HG03066 (cell line): ENCODE measurements at regions not wholly inside any gene's neighbourhood (a gene's known extent, or its start where the extent isn't known, plus 50 kb on each side); places are given as distances from the start of the nearest gene placed in this dataset.

Experiments used
- ATAC-seq: cut with Tn5 transposase; IDR thresholded peaks from one replicate; pipeline ENCODE4 v1.9.1; 2021; ENCODE audit warnings: low read depth; ENCODE audit not compliant: unreplicated experiment

DNA sequence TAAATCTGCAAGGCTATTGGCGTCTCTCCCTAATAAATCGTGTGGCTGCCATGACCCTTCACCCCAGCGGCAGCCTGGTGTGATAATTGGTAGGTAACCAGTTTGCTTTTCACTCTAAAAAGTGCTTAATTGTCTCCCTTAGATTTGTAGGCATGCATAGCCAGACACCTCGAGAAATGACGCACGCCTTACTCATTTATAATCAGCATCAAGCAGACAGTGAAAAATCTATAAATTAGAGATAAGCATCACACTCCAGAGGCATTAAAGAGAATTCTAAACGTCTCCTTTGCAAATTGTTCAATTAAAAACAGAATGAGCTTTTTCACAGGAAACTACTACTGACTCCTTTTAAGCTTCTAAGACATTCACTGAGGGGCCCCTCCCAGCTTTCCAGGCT is 110.2 kb upstream of the RPS6KA2 start:
- ATAC-seq: no peak

DNA sequence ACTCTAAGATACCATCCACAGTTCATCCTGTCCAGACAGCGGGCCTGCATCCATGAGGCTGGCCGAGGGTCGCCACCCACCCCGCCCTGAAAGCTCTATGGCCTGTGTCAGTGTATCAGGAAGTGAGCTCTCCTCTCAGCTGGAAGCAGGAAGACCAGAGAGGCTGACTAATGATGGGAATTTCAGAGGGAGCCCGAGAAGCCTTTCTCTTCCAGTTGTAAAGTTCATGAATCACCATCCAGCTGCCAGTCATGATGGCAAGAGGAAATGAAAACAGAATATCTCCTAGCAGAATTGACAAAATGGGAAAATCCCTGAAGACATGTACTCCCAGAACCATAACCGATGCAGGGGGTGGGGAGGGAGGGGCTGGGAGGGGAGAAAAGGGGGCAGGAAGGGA is 109.6 kb upstream of the RPS6KA2 start:
- no peak for ATAC-seq

DNA sequence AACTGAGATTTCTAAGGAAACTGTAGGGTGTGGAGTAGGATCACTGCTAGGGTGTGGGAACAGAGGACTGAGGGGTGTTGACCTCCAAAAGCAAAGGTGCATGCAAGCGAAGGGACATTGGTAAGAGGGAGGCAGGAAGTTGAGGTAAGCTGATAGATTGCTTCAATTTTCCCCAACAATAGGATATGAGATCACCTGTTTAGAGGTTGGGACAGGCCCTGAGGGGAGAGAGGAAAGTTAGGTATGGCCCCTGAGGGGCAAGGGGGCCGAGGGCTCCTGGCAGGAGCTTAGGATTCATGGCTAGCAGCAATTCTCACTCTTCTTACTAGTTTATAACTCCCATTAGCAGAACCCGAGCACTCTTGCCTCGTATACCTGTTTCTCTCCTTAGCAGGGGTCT is 106.8 kb upstream of the RPS6KA2 start:
- ATAC-seq: no peak

DNA sequence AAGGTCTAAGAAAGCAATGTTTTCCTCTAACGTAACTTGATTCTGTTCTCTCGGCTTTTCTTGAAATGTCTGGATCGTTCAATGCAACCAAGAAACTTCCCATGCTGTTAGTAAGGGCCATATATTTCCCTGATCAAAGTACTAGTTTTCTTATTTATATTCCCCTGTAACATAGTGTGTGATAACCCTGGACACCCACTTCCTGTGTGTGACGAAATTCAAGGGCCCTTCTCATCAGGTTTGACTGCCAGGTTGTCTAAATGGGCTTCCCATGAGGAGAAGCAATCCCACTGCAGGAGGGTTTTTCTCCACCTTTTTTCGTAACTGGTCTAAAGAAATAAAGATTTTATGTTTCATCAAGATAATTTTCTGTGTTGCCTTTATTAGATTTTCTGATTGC is 102.6 kb upstream of the RPS6KA2 start:
- no peak for ATAC-seq

DNA sequence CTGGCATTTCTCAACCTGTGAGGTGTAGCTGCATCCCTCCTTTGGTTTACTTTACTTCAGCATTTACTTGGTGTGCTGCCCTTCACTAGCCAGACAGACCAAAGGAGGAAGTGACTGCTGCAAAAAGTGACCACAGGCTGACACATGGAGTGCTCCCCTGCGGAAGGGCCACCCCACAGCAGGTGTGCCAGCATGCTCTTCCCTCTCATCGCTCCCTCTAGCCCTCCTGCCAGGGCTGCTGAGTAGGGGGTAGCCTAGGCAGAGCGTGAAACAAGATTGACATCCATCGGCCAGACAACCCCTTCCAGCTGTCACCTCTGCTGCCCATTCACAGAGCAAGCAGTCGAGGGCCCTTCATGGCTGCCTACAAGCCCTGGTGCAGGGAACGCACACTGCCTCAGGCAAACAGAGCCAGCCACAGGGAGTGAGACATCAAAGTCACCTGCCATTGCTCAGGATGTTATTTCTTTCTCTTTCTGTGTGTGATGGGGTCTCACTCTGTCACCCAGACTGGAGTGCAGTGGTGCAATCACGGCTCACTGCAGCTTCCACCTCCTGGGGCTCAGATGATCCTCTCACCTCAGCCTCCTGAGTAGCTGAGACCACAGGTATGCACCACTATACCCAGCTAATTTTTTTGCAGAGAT is 102.0 kb upstream of the RPS6KA2 start:
- no peak for ATAC-seq

DNA sequence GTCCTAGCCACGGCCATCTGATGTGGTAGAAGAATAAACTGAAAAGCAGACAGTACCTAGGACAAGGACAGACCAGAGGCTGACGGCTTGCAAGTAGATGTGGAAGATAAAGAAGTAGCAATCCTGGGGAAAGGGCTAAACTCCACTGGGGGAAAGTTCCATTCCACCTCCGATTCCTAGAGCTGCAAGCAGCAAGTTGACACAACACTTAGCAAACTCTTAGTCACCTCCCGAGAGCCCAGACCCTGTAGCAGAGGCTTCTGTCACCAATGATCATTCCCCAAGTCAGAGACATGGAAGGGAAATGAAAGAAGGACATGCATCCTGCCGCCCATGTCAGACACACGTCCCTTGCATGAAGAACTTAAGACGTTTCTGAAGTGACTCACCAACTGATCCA is 99.2 kb upstream of the RPS6KA2 start:
- no peak for ATAC-seq

DNA sequence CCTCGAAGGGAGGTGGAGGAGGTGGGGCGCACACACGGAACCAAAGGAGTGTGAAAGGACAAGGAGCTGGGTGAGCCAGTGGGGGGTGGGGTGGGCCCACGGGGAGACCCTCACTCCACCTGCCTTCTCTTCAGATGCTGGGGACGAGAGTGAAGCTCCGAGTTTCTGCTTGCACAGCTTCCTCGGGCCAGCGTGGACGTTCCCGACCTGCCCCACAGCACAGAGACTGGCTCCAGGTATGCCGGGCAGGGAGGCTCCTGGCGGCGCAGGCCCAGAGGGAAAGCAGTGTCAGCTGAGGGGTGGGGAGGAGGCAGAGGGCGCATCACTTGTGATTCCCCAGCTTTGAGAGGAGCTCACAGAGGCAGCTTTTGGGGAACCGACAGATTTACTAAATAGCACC is 98.5 kb upstream of the RPS6KA2 start:
- no peak for ATAC-seq

DNA sequence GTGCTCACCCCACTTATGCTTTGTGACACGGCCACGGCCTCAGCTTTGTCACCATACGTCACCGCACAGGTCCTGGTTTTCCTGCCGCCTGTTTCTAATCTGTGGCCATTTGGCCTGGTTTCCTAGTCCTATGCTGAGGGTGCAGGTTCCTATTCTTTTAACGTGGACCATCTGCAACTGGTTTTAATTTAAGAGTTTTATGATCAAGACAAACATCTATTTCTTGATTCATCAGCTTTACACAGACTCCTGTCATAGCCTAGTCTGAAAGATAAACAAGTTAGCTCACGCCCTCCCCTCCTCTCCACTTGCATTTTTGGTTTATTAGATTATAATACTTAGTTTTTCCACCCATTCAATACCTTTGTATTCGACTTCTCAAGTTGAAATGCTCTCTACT is 97.5 kb upstream of the RPS6KA2 start:
- ATAC-seq: no peak

DNA sequence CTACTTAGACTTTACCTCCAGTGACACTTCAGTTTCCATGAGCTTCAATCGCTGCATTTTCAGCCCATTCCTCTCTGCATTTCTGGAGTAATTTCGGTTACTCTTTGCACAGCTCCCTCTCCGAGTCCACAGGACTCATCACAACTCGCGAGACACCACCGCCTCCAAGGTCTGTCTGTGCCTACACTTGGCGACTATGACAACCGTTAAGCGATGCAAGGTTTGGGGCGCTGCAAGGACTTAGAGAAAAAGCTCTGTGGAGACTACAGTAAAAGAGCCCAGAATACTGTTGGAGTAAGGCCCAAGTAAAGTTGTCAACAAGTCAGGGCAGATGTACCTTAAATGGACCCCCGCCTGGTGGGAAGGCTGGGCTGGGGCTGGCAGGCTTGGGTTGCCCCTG is 95.7 kb upstream of the RPS6KA2 start:
- no peak for ATAC-seq

DNA sequence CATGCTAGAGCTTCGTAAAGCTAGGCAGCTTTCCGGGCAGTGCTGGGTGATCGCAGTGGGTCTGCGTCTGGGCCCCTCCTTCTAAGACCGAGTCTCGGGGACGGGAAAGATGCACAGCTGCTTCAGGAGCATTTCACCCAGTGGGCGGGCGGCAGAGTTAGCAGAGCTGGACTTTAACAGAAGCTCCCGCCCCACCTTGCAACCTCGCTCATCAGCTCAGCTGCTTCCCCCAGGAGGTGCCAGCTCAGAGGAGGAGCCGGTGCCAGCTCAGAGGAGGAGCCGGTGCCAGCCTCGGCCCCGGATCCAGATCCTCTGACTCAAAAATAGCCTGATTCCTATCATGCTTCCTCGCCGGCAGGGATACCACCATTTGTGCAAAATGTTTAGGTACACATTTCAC is 94.5 kb upstream of the RPS6KA2 start:
- ATAC-seq: no peak

DNA sequence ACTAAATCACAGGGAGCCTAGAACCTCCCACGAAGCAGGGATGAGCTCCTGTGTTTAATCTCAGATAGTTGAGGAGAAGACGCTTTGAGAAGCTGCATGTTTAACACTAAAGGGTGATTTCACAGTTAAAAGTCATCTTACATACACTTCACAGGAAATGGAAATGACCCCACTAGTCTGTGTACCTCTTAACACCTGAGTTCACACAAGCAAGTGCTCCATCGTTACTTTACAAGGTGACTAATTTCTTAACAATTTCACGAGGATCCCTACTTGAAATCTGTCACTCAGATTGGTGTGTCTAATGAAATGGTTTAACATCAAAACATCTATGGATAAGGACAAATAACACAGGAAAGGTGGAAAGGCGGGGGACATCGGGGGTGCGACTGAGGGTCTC is 93.8 kb upstream of the RPS6KA2 start:
- ATAC-seq: no peak

DNA sequence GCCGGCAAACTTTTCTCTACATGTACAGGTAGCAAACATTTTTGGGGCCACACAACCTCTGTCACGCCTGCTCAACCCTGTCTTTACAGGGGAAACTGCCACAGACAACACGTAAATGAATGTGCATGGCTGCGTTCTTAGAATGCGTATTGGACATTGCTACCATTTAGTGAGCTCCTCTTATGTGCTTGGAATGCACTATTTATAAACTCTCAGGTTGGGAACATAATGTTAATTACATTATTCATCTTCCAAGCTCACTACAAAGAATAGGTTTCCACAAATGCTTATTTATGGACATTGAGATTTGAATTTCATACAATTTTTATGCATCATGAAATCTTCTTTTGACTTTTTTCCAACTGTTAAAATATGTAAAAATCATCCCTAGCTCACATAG is 92.0 kb upstream of the RPS6KA2 start:
- no peak for ATAC-seq

DNA sequence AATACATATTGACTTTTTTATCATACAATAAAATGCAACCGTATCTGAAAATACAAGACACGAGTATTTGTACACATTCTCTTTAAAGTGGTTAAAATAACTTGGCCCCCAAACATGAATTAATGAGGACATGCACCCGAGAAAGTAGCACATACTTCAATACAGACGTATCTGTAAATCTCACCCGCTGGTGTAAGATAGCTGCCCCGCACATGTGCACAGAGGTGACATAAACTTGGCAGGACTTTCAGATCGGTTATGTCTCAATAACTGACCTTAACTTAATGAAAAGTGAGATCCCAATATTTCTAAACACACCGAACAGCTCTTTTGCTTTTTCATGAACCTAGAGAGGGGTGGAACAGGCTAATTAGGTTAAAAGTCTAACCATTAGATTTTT is 91.5 kb upstream of the RPS6KA2 start:
- ATAC-seq: no peak

DNA sequence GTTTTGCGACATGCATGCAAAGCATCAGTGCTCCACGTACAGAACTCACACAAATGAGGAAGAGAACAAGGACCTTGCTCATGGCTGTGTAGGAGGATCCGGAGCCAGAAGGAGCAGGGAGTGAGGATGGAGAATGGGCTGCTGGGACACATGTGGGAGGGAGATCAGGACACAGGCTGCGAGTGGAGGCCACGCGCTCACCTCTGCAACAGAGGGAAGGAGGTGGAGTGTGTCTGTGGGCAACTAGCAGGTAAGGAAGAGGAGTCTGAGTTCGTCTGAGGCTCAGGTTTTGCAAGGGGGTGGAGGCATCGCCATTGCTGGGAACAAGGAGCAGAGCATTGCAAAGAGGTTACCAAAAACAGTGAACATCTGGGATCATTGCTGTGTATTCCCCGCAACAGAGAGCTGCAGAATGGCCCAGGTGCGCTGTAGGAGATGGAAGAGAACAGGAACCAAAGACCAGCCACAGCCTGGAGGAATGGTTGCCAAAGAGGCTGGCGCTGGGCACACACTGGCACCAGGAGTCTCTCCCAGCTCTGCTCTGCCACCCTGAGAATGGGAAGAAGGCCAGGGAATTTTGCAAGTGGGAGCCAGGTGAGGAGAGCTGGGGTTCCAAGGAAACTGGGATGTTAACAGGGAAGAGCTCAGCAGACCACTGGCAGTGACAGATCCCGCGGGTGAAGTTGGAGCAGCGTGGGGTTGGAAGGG is 90.0 kb upstream of the RPS6KA2 start:
- no peak for ATAC-seq

DNA sequence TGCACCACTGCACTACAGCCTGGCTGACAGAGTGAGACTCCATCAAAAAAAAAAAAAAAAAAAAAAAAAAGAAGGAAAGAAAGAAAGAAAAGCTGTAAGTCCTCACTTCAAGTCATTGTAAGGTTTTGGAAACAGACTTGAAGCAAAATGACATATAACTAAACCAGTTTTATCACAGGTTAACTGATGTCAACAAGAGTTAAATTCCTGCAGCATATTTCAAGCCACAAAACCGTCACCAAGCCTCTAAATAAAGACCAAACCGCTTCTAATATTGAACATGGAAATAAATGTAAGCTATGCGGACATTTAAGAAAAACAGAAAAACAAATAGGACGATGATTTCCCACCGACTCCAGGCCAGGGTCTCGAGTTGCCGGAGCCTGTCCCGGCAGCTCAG is 88.9 kb upstream of the RPS6KA2 start:
- ATAC-seq: no peak

DNA sequence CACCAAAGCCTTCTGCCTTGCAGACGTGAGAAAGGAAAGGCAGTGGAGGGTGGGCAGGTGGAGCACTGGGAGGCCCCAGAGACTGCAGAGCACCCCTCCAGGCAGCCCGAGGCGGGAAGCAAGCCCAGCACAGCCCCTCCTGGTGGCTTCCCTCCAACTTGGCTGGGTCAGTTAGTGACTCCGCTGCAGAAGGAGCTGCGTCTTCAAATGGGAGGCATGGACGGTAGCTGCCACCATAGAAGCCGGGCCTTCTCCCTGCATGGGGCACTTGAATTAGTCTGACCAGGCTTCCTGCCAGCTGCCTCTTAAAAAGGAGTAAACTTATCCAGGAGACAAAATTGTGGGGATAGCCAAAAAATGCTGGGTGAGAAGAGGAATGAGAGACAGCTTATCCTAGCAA is 88.0 kb upstream of the RPS6KA2 start:
- ATAC-seq: no peak

DNA sequence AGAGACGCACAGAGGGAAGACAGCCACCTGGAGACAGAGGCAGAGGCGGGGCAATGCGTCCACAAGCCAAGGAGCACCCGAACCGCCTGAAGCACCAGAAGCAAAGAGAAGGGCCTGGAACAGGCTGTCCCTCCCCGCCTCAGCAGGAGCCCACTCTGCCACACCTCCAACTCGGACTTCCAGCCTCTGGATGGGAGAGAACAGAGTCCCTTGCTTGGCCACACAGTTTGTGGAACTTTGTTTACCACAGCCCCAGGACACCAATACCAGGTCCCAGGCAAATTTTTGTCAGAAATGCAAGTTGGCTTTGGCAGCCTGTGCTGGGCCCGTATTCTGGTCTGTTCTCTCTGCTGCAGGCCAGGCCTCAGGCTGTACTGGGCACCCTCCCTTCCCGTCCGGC is 87.5 kb upstream of the RPS6KA2 start:
- ATAC-seq: no peak

DNA sequence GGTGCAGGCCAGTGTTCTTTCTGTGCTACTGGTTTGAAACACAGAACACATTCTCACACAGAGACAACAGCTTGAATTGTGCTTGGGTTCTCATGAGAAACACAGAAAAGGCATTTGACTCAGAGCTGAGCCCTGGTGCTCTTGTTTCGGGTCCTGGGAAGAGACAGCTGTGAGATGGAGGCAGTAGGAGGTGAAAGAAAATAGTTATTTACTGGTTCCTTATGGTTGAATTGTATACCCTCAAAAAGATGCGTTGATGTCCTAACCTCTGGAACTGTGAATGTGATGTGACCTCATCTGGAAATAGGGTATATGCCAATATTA is 87.1 kb upstream of the RPS6KA2 start:
- no peak for ATAC-seq

DNA sequence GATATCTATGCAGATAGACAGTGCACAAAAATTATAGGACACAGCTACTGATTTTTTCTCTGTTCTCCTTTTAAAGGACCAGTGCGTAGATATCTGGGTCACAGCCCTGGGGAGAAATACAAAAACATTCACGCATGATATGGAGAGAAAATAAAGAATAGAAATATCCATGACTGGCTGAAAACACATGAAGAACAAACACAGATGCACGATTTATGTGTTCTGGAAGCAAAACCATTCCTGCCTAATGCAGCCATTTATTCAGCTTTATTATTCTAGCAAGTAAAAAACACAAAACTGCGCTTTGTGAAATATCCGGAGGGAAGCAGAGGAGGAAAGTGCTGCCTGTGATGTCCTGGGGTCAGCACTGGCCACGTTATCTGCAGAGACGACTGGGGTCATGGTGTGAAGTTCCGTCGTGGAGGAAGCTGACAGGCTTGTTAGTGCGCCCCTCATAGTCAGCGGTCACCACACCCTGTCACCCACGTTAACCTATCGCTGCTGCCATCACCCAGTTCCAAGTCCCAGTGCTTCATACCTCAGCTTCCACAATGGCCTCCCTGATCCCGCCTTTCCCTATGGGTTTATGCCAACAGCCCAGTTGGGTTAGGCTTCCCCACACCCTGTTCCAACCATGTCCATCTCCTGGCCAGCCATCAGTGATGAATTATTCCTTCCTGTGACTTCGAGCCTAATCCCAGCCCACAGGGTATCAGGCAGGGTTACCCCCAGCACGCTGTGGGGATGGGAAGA is 86.6 kb upstream of the RPS6KA2 start:
- ATAC-seq: no peak

DNA sequence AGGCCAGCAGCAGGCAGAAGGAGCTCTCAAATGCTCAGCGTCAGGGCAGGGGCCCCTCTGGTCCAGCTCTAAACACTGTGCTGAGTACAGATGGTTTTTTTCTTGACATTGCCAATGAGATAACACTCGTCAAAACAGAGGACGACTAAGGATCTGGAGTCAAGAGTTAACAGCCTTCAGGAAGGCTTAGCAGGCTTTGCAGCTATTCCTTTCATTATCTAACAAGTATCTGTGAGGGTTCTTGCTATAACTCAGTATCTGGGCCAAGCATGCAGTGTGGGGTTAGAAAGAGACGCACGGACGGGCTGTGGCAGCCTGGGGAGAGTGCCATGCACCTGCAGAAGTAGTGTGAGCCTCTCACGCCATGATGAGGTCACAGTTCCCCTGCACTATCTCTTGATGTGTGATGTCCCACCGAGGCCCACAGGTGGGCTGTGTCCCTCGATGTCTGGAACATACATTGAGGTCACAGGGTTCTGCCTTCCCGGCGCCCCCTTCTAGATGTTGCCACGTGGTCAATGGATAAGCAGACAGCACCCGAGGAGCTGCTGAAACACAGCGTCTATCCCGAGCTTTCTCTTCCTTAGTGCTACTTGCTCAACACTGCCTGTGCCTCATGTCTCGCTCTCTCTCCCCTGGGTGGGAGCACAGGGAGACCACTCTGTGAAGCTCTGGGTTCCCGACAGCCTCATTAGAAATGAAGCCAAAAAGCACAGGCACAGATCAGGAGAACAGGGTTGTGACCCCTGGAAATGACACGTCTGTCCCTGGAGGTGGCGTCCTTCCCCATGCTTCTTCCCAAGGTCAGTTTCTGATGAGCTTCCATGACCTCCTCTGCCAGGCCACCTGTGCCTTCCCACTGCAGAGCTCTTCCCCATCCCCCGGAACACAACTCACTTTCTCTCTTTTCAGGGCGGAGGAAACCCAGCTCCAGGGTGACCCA is 85.5 kb upstream of the RPS6KA2 start:
- no peak for ATAC-seq

DNA sequence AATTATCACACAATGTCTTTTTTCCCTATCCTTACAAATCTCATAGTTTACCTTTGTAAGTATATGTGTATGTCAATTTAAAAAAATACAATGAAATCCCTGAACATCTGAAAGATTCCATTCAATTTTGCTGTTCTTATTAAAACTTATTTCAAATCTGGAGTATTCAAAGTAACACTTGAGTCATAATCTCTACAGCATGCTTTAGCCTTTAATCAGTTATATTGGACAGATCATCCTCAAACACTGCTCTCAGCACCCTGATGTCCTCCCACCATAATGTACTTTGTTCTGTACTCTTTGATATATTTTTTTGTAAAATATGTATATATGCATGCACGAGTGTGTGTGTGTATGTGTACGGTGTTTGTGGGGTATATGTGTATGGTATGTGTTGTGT is 83.0 kb upstream of the RPS6KA2 start:
- no peak for ATAC-seq
